GM10266 (cell line): ENCODE measurements at regions not wholly inside any gene's neighbourhood (a gene's known extent, or its start where the extent isn't known, plus 50 kb on each side); places are given as distances from the start of the nearest gene placed in this dataset.
"Not testable (repeated sequence)": the region's sequence is repeated elsewhere in the genome, so short reads cannot be mapped to it uniquely, and the experiment has no call there.

Experiments
- DNase-seq: peaks from one replicate; pipeline ENCODE4 v3.0.0; 2012; ENCODE audit errors: extremely low spot score
- CTCF ChIP-seq: IDR thresholded peaks from 2 replicates; pipeline ENCODE4 v1.5.1; 2012; ENCODE audit warnings: mild to moderate bottlenecking, low read depth; ENCODE audit not compliant: control insufficient read depth, insufficient read depth; ENCODE audit errors: missing control alignments

GRCh38 chr6:92111386-92111785, 1308.0 kb downstream of the EPHA7 start:
- no peak for DNase-seq
- TF ChIP-seq CTCF: no peak

GRCh38 chr6:92110403-92110802, 1309.0 kb downstream of the EPHA7 start:
- DNase-seq: no peak
- TF ChIP-seq CTCF: no peak

- DNase-seq: no peak
- TF ChIP-seq CTCF: no peak
Measured at GRCh38 chr6:92109956-92110355, 1309.4 kb downstream of the EPHA7 start.

- DNase-seq: no peak
- no peak for TF ChIP-seq CTCF
Measured at GRCh38 chr6:92109256-92109655, 1310.1 kb downstream of the EPHA7 start.

- no peak for TF ChIP-seq CTCF
- DNase-seq: no peak
Measured at GRCh38 chr6:92086750-92087149, 1332.6 kb downstream of the EPHA7 start.

GRCh38 chr6:92083914-92084313, 1335.4 kb downstream of the EPHA7 start:
- DNase-seq: not testable (repeated sequence)

GRCh38 chr6:92072387-92072786, 1347.0 kb downstream of the EPHA7 start:
- TF ChIP-seq CTCF: no peak
- DNase-seq: no peak

GRCh38 chr6:92069781-92070180, 1349.6 kb downstream of the EPHA7 start:
- TF ChIP-seq CTCF: no peak
- no peak for DNase-seq
